ENCODE measurements at regions not wholly inside any gene's neighbourhood (a gene's known extent, or its start where the extent isn't known, plus 50 kb on each side); places are given as distances from the start of the nearest gene placed in this dataset.

GRCh38 chr12:111169456-111169855 is 199.4 kb downstream of the PHETA1 start:
- Histone ChIP-seq H3K27ac (no peak overlapping the region), H3K36me3 (no peaks in the 10 kb centered on the region)

GRCh38 chr12:111169032-111169431 is 199.9 kb downstream of the PHETA1 start:
- peaks cover 0 to 9% (median 0%) of the 10 kb centered on the region in 4 donors for H3K4me1 ChIP-seq
- 87 to 90% methylated on average over 8 of the region's 8 CpGs for WGBS, 2 donors
- H3K27me3 ChIP-seq: no peaks in the 10 kb centered on the region
- no peaks in the 10 kb centered on the region for H3K9me3 ChIP-seq
- no peak overlapping the region for H3K27ac ChIP-seq
- TF ChIP-seq EP300 (IDR thresholded peaks at IDR 0.05): no peak
- TF ChIP-seq CTCF (IDR thresholded peaks at IDR 0.05): no peak
- TF ChIP-seq POLR2A (IDR thresholded peaks at IDR 0.05): no peak
- no peak for TF ChIP-seq POLR2AphosphoS5 (IDR thresholded peaks at IDR 0.05)
- no peak for DNase-seq
- no peaks in the 10 kb centered on the region for H3K36me3 ChIP-seq
- H3K4me3 ChIP-seq: no peak overlapping the region
- intact Hi-C loops (cut with DNase I): no loop called here

More at GRCh38 chr12:111169456-111169855, 199.4 kb downstream of the PHETA1 start:
- TF ChIP-seq POLR2AphosphoS5 (IDR thresholded peaks at IDR 0.05) (no peak), POLR2A (IDR thresholded peaks at IDR 0.05) (no peak)
- 75 to 89% methylated on average over 13 of the region's 13 CpGs for WGBS, 2 donors
- Histone ChIP-seq H3K9me3 (no peaks in the 10 kb centered on the region), H3K4me3 (no peak overlapping the region), H3K27me3 (no peaks in the 10 kb centered on the region), H3K4me1 (peaks cover 0 to 9% (median 0%) of the 10 kb centered on the region in 4 donors)
- no peak for DNase-seq
- intact Hi-C loops (cut with DNase I): no loop called here

- no peaks in the 10 kb centered on the region for H3K27me3 ChIP-seq
- H3K9me3 ChIP-seq: no peaks in the 10 kb centered on the region
Observed at GRCh38 chr12:111168009-111168900, 200.6 kb downstream of the PHETA1 start.

GRCh38 chr12:111166779-111167540 is 201.9 kb downstream of the PHETA1 start:
- Histone ChIP-seq H3K4me1 (peaks cover 0 to 9% (median 0%) of the 10 kb centered on the region in 4 donors), H3K4me3 (no peak overlapping the region), H3K27me3 (no peaks in the 10 kb centered on the region), H3K36me3 (no peaks in the 10 kb centered on the region), H3K27ac (no peak overlapping the region), H3K9me3 (no peaks in the 10 kb centered on the region)
- TF ChIP-seq POLR2A (IDR thresholded peaks at IDR 0.05) (no peak), POLR2AphosphoS5 (IDR thresholded peaks at IDR 0.05) (peak in 3 of 4 donors; percentile 23 to 46 (median 45))
- WGBS, 2 donors: 72 to 83% methylated on average over 22 of the region's 22 CpGs
- peak; percentile 85 for DNase-seq
- intact Hi-C loops (cut with DNase I): no loop called here

More at GRCh38 chr12:111168009-111168900, 200.6 kb downstream of the PHETA1 start:
- TF ChIP-seq POLR2A (IDR thresholded peaks at IDR 0.05) (no peak), EP300 (IDR thresholded peaks at IDR 0.05) (no peak)
- Histone ChIP-seq H3K4me1 (peaks cover 0 to 9% (median 0%) of the 10 kb centered on the region in 4 donors), H3K36me3 (no peaks in the 10 kb centered on the region), H3K27ac (no peak overlapping the region), H3K4me3 (no peak overlapping the region)
- intact Hi-C loops (cut with DNase I): no loop called here
- no peak for DNase-seq
- 75 to 80% methylated on average over 16 of the region's 16 CpGs for WGBS, 2 donors

GRCh38 chr12:111164833-111165525 is 203.9 kb downstream of the PHETA1 start:
- intact Hi-C loops (cut with DNase I): no loop called here
- Histone ChIP-seq H3K9me3 (no peaks in the 10 kb centered on the region), H3K4me1 (peaks cover 0 to 9% (median 0%) of the 10 kb centered on the region in 4 donors), H3K27me3 (no peaks in the 10 kb centered on the region), H3K4me3 (no peak overlapping the region), H3K36me3 (no peaks in the 10 kb centered on the region), H3K27ac (no peak overlapping the region)
- no peak for DNase-seq
- TF ChIP-seq CTCF (IDR thresholded peaks at IDR 0.05) (no peak), POLR2AphosphoS5 (IDR thresholded peaks at IDR 0.05) (no peak)
- 74 to 86% methylated on average over 9 of the region's 9 CpGs for WGBS, 2 donors

All from sigmoid colon (tissue), 6 donors.